ENCODE measurements at regions not wholly inside any gene's neighbourhood (a gene's known extent, or its start where the extent isn't known, plus 50 kb on each side); places are given as distances from the start of the nearest gene placed in this dataset.

- TF ChIP-seq CREB1 (CRISPR knock-in tag; IDR thresholded peaks at IDR 0.05; ENCODE audit: low read depth), result no peak
- no peak for TF ChIP-seq JUNB (IDR thresholded peaks at IDR 0.05; ENCODE audit: unreplicated experiment)
- no peak for TF ChIP-seq CTCF (conservative IDR thresholded peaks at IDR 0.05; ENCODE audit: low read depth in 2 of 2)
- TF ChIP-seq NANOG (IDR thresholded peaks at IDR 0.05; ENCODE audit: borderline replicate concordance), result no peak
- no peak for TF ChIP-seq EZH2 (IDR thresholded peaks at IDR 0.05; ENCODE audit: low read depth, unreplicated experiment)
- no peak for TF ChIP-seq REST (IDR thresholded peaks at IDR 0.05; ENCODE audit: unreplicated experiment)
- no peak for TF ChIP-seq POLR2AphosphoS5 (IDR thresholded peaks at IDR 0.05; ENCODE audit: low read depth)
- TF ChIP-seq EZH2phosphoT487 (IDR thresholded peaks at IDR 0.05; ENCODE audit: unreplicated experiment), result no peak
- no peak for TF ChIP-seq ZNF462 (CRISPR knock-in tag; IDR thresholded peaks at IDR 0.05)
- TF ChIP-seq ZNF114 (CRISPR knock-in tag; IDR thresholded peaks at IDR 0.05), result no peak
- TF ChIP-seq ZNF331 (CRISPR knock-in tag; IDR thresholded peaks at IDR 0.05; ENCODE audit: low read depth), result no peak
- no peak for TF ChIP-seq ETS1 (IDR thresholded peaks at IDR 0.05)
- no peak for TF ChIP-seq STAT1 (IDR thresholded peaks at IDR 0.05; ENCODE audit: unreplicated experiment)
- no peak for DNase-seq (ENCODE audit: low spot score)
- no peak overlapping the region for H3K4me2 ChIP-seq
- no peak overlapping the region for H2AFZ ChIP-seq
- ATAC-seq, result no peak
- Mint-ChIP-seq H3K4me1 (peaks cover 8% of the 10 kb centered on the region), H3K27me3 (ENCODE audit: insufficient read depth, low read depth, poor library complexity) (no peaks in the 10 kb centered on the region), H3K36me3 (ENCODE audit: low read depth) (no peaks in the 10 kb centered on the region), H3K4me3 (no peak overlapping the region), H3K27ac (no peak overlapping the region), H3K9me3 (no peaks in the 10 kb centered on the region)
- no peaks in the 10 kb centered on the region for H3K36me3 ChIP-seq (ENCODE audit: insufficient read depth)
- peaks cover 14% of the 10 kb centered on the region for H3K4me1 ChIP-seq (ENCODE audit: insufficient read depth)
- no peaks in the 10 kb centered on the region for H3K27me3 ChIP-seq (ENCODE audit: insufficient read depth)
- no peaks in the 10 kb centered on the region for H4K20me1 ChIP-seq (replicated peaks; ENCODE audit: insufficient read depth)
- no peaks in the 10 kb centered on the region for H3K79me2 ChIP-seq (replicated peaks; ENCODE audit: insufficient read depth)
- no peaks in the 10 kb centered on the region for H3F3A ChIP-seq (replicated peaks; ENCODE audit: low read depth)
- 0 out of 2 replicates have a peak, but pooled peaks cover 7% of the 10 kb centered on the region for H3K9me2 ChIP-seq (ENCODE audit: insufficient read depth)
- H3K27ac ChIP-seq (ENCODE audit: low read depth), result no peak overlapping the region
- no peak overlapping the region for H3K4me3 ChIP-seq
Observed at GRCh38 chr1:170377440-170377839, 154.5 kb upstream of the GORAB start.
